ENCODE measurements at regions not wholly inside any gene's neighbourhood (a gene's known extent, or its start where the extent isn't known, plus 50 kb on each side); places are given as distances from the start of the nearest gene placed in this dataset.

DNA sequence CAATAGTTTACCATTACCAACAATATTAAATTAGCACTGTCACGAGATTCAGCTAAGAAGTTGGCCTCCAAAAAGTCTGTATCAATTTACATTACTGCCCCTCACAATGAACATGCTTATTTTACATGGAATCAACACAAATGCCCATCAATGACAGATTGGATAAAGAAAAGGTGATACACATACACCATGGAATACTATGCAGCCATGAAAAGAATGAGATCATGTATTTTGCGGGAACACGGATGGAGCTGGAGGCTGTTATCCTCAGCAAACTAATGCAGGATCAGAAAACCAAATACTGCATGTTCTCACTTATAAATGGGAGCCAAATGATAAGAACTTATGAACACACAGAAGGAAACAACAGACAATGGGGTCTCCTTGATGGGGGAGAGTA lies 211.8 kb upstream of the RREB1 start:
- Mint-ChIP-seq H3K27ac (no peak overlapping the region), H3K4me1 (peaks cover 42% of the 10 kb centered on the region), H3K27me3 (ENCODE audit: low read depth) (peaks cover 10% of the 10 kb centered on the region), H3K36me3 (ENCODE audit: low read depth) (no peaks in the 10 kb centered on the region), H3K9me3 (no peaks in the 10 kb centered on the region), H3K4me3 (no peak overlapping the region)
- TF ChIP-seq, protein P1, sequence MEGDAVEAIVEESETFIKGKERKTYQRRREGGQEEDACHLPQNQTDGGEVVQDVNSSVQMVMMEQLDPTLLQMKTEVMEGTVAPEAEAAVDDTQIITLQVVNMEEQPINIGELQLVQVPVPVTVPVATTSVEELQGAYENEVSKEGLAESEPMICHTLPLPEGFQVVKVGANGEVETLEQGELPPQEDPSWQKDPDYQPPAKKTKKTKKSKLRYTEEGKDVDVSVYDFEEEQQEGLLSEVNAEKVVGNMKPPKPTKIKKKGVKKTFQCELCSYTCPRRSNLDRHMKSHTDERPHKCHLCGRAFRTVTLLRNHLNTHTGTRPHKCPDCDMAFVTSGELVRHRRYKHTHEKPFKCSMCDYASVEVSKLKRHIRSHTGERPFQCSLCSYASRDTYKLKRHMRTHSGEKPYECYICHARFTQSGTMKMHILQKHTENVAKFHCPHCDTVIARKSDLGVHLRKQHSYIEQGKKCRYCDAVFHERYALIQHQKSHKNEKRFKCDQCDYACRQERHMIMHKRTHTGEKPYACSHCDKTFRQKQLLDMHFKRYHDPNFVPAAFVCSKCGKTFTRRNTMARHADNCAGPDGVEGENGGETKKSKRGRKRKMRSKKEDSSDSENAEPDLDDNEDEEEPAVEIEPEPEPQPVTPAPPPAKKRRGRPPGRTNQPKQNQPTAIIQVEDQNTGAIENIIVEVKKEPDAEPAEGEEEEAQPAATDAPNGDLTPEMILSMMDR (IDR thresholded peaks at IDR 0.05; ENCODE audit: unreplicated experiment in 3 of 3) = no peak

DNA sequence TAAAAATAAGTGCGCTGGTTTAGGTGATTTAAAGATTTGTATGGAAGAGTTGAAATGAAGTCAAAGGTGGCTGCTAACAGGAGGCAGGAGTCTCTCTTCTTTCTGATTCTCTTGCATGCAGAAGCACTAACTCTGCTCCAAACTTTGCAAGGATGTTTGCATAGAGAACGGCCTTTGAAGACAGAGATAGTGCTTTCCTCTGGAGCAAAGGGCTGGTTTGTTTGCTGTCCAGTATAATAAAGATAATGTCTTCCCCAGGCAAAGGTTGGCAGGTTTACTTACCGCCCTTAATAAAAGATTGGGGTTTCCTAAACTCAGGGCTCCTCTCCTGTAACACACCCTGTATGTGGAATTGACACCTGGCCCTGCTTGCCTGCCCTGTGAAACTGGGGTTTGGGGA lies 210.6 kb upstream of the RREB1 start:
- Mint-ChIP-seq H3K4me3 (no peak overlapping the region), H3K4me1 (peaks cover 40% of the 10 kb centered on the region), H3K9me3 (no peaks in the 10 kb centered on the region), H3K36me3 (ENCODE audit: low read depth) (no peaks in the 10 kb centered on the region), H3K27me3 (ENCODE audit: low read depth) (peaks cover 9% of the 10 kb centered on the region), H3K27ac (peak overlapping the region; percentile 19 to 68 (median 52))
- TF ChIP-seq, protein P1 (IDR thresholded peaks at IDR 0.05; ENCODE audit: unreplicated experiment in 3 of 3) = no peak

DNA sequence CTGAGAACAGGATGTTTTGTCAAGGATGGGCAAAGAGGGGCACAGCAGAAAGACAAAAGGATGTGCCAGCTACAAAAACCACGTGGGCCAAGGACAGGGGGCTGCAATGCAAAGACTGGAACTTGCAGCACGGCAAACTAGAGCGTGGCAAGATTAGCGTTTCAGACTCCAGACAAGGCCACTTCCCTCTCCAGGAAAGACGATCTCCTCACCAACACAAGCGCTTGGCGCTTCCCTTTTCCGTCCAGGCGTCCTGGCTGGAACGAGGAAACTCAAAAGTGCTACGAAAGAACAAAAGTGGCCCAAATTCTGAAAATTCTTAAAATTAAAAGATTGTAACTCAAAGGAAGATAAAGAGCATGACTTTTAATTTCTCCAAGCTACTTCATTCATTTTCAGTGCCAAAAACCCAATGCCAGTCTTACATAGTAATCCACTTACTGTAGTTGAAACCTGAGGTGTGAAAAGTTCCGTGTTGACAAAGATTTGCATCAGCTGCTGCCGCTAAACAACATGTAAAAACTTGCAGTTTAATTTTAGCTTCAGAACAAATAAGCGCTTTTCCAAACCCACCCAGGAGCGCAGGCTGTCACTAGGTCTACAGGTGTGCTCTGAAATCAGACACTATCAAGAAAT lies 207.1 kb upstream of the RREB1 start:
- no peak overlapping the region for H3K4me3 Mint-ChIP-seq
- H3K4me1 Mint-ChIP-seq = peaks cover 23% of the 10 kb centered on the region
- TF ChIP-seq, protein P1 (IDR thresholded peaks at IDR 0.05; ENCODE audit: unreplicated experiment in 3 of 3) = no peak
- no peaks in the 10 kb centered on the region for H3K36me3 Mint-ChIP-seq (ENCODE audit: low read depth)
- no peak overlapping the region for H3K27ac Mint-ChIP-seq
- H3K27me3 Mint-ChIP-seq (ENCODE audit: low read depth) = peaks cover 14% of the 10 kb centered on the region
- H3K9me3 Mint-ChIP-seq = no peaks in the 10 kb centered on the region

DNA sequence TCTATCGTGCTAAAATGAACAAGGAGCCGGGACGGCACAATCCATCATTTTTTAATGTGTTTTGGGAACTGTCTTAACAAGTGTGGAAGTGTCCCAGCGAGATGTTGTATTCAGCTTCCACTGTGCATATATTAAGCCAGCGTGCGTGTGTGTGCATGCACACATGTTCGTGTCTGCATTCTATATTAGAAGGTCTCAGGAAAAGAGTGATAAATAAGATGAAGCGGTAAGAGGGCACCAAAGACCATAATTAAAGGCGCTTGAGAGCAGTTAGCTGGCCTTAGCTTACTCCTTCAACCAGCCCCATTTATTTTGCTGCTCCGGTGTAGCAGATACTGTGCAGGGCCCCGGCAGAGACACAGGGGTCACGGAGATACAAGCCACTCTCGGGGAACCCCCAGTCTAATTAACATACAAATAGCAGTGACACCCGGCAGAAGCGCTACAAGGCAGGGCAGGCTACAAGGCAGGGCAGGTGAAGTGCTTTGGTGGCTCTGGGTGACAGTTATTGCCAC lies 206.5 kb upstream of the RREB1 start:
- peaks cover 26% of the 10 kb centered on the region for H3K4me1 Mint-ChIP-seq
- peaks cover 14% of the 10 kb centered on the region for H3K27me3 Mint-ChIP-seq (ENCODE audit: low read depth)
- TF ChIP-seq, protein P1 (IDR thresholded peaks at IDR 0.05; ENCODE audit: unreplicated experiment in 3 of 3) = no peak
- H3K36me3 Mint-ChIP-seq (ENCODE audit: low read depth) = no peaks in the 10 kb centered on the region
- H3K4me3 Mint-ChIP-seq = no peak overlapping the region
- peak overlapping the region in 1 of 3 experiments; percentile 12 for H3K27ac Mint-ChIP-seq
- H3K9me3 Mint-ChIP-seq = no peaks in the 10 kb centered on the region

DNA sequence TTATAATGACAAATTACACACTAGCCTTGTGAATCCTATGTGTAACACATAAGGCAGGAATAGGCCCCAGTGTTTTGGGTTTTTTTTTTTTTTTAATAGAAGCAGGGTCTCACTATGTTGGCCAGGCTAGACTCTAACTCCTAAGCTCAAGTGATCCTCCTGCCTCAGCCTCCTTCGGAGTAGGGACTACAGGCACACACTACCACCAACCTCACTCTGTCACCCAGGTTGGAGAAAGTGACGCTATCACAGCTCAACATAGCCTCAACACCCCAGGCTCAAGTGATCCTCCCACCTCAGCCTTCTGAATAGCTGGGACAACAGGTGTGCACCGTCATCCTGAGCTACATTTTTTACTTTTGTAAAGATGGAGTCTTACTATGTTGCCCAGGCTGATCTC lies 205.8 kb upstream of the RREB1 start:
- no peaks in the 10 kb centered on the region for H3K9me3 Mint-ChIP-seq
- peaks cover 27% of the 10 kb centered on the region for H3K4me1 Mint-ChIP-seq
- H3K36me3 Mint-ChIP-seq (ENCODE audit: low read depth) = no peaks in the 10 kb centered on the region
- H3K4me3 Mint-ChIP-seq = no peak overlapping the region
- no peak overlapping the region for H3K27ac Mint-ChIP-seq
- TF ChIP-seq, protein P1 (IDR thresholded peaks at IDR 0.05; ENCODE audit: unreplicated experiment in 3 of 3) = no peak
- peaks cover 14% of the 10 kb centered on the region for H3K27me3 Mint-ChIP-seq (ENCODE audit: low read depth)

DNA sequence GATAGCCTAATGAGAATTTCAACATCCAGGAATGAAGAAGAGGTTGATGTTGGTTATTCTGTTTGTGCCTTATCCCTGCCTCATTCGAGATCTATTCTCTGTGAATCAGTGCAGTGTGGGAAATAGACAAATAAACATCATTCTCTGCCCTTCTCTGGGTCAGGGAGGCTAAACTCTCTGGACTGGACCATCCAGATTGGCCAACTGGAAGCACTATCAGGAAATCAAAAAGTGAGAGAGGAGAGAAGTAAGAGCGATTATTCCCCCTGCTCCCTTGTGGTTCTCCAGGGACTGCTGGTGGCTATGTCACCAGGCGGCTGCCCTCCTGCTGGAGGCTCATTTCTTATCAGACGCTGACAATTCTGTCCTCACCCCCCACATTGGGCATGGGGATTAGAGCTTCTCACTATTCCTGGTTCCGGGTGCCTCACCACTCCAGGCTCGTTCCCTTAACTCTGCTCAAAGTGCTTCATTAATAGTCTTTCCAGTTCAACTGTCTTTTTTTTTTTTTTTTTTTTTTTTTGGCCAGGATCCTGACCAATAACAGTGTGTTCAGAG lies 201.7 kb upstream of the RREB1 start:
- Mint-ChIP-seq H3K27ac (no peak overlapping the region), H3K27me3 (ENCODE audit: low read depth) (peaks cover 21% of the 10 kb centered on the region), H3K4me3 (no peak overlapping the region), H3K36me3 (ENCODE audit: low read depth) (no peaks in the 10 kb centered on the region), H3K9me3 (no peaks in the 10 kb centered on the region), H3K4me1 (peaks cover 29% of the 10 kb centered on the region)
- TF ChIP-seq, protein P1 (IDR thresholded peaks at IDR 0.05; ENCODE audit: unreplicated experiment in 3 of 3) = no peak
